SK-N-SH (cell line): ENCODE measurements at regions not wholly inside any gene's neighbourhood (a gene's known extent, or its start where the extent isn't known, plus 50 kb on each side); places are given as distances from the start of the nearest gene placed in this dataset.

Experiments
- CTCF ChIA-PET: fragments of 300-600, 350-600 bp; formaldehyde crosslinking; extraction: SDS; loops from one replicate; lab custom pipeline; 2021; lab: Yijun Ruan, JAX
- POLR2A ChIA-PET: fragments of 350-600 bp; sonication (Branson Sonifier 250); formaldehyde crosslinking; extraction: SDS; loops from one replicate; lab custom pipeline; 2020; ENCODE audit warnings: antibody characterized with exemption, inconsistent platforms; lab: Yijun Ruan, JAX
- DNase-seq: peaks from one replicate; pipeline ENCODE4 v3.0.0; 2012
- H2AFZ ChIP-seq: fragments of 200-600 bp; sonication (generic); 2 replicates; pipeline ENCODE4 v1.8.1; 2016; ENCODE audit warnings: antibody characterized with exemption, mild to moderate bottlenecking, low read depth
- H3F3A ChIP-seq: fragments of 200-600 bp; sonication (generic); replicated peaks from 2 replicates; pipeline ENCODE3; 2016; ENCODE audit warnings: antibody characterized with exemption, mild to moderate bottlenecking; ENCODE audit not compliant: insufficient read depth
- H3K27ac ChIP-seq, 2 experiments: fragments of 200-500 bp in 1 of 2; fragments of 200-600 bp in 1 of 2; sonication (Bioruptor generic) in 1 of 2; sonication (generic), shearing (Covaris generic) in 1 of 2; 2 replicates each; pipeline versions ENCODE4 v1.5.1 to v1.6.1; 2014 to 2016; ENCODE audit warnings: low read depth in 2 of 2, inconsistent platforms in 1 of 2, low read length in 1 of 2, mild to moderate bottlenecking in 1 of 2, mixed read lengths in 1 of 2
- H3K27me3 ChIP-seq: fragments of 200-600 bp; sonication (generic), shearing (Covaris generic); 2 replicates; pipeline ENCODE4 v1.6.1; 2016; ENCODE audit warnings: mixed run types; ENCODE audit not compliant: insufficient read depth
- H3K36me3 ChIP-seq, 2 experiments: fragments of 200-500 bp in 1 of 2; fragments of 200-600 bp in 1 of 2; sonication (Bioruptor generic) in 1 of 2; sonication (generic) in 1 of 2; replicated peaks in 1 of 2; 2 replicates each; pipeline versions ENCODE3 to v1.5.1; 2014 to 2016; ENCODE audit warnings: low read length in 1 of 2, mild to moderate bottlenecking in 1 of 2; ENCODE audit not compliant: insufficient read depth in 2 of 2, control insufficient read depth in 1 of 2
- H3K4me1 ChIP-seq, 2 experiments: fragments of 200-500 bp in 1 of 2; fragments of 200-600 bp in 1 of 2; sonication (Bioruptor generic) in 1 of 2; sonication (generic), shearing (Covaris generic) in 1 of 2; 2 replicates each; pipeline versions ENCODE4 v1.5.1 to v1.6.1; 2014 to 2016; ENCODE audit warnings: low read depth in 1 of 2, low read length in 1 of 2, mixed run types in 1 of 2; ENCODE audit not compliant: insufficient read depth in 2 of 2, control insufficient read depth in 1 of 2
- H3K4me2 ChIP-seq: fragments of 200-600 bp; sonication (generic), shearing (Covaris generic); 2 replicates; pipeline ENCODE4 v1.6.1; 2017; ENCODE audit warnings: mixed run types
- H3K4me3 ChIP-seq, 2 experiments: fragments of 200-500 bp in 1 of 2; fragments of 200-600 bp in 1 of 2; sonication (Bioruptor generic) in 1 of 2; sonication (generic), shearing (Covaris generic) in 1 of 2; 2 replicates each; pipeline versions ENCODE4 v1.5.1 to v1.8.1; 2014 to 2016; ENCODE audit warnings: low read depth in 2 of 2, inconsistent platforms in 1 of 2, low read length in 1 of 2, mild to moderate bottlenecking in 1 of 2, mixed read lengths in 1 of 2, moderate library complexity in 1 of 2
- H3K79me2 ChIP-seq: fragments of 200-600 bp; sonication (generic); 2 replicates; pipeline ENCODE4 v1.8.1; 2017; ENCODE audit warnings: mild to moderate bottlenecking; ENCODE audit not compliant: insufficient read depth
- H3K9ac ChIP-seq: fragments of 200-600 bp; sonication (generic); 2 replicates; pipeline ENCODE4 v1.6.1; 2017; ENCODE audit warnings: mixed run types
- H3K9me2 ChIP-seq: fragments of 200-600 bp; sonication (generic); 2 replicates; pipeline ENCODE4 v1.6.1; 2017; ENCODE audit warnings: mixed run types
- H3K9me3 ChIP-seq: fragments of 200-600 bp; sonication (generic); 2 replicates; pipeline ENCODE4 v1.6.1; 2017; ENCODE audit warnings: mixed run types, mild to moderate bottlenecking, moderate library complexity
- H4K20me1 ChIP-seq: fragments of 200-600 bp; sonication (generic); 2 replicates; pipeline ENCODE4 v1.6.1; 2017; ENCODE audit warnings: mild to moderate bottlenecking, mixed run types; ENCODE audit not compliant: insufficient read depth
- EP300 ChIP-seq, 2 experiments: IDR thresholded peaks; 2 replicates each; pipeline versions ENCODE4 v1.4.0 to v1.6.1; 2012; ENCODE audit warnings: borderline replicate concordance in 1 of 2, low read depth in 1 of 2, low read length in 1 of 2
- FOXJ3 ChIP-seq: sonication (generic); formaldehyde crosslinking; IDR thresholded peaks from 2 replicates; pipeline ENCODE4 v1.5.1; 2020; ENCODE audit warnings: mild to moderate bottlenecking, missing genetic modification reagents
- GATA2 ChIP-seq: sonication (generic); formaldehyde crosslinking; IDR thresholded peaks from 2 replicates; pipeline ENCODE4 v1.5.0; 2020; ENCODE audit warnings: mild to moderate bottlenecking, missing genetic modification reagents
- IRF3 ChIP-seq: fragments of 150-350 bp; IDR thresholded peaks from 2 replicates; pipeline ENCODE4 v1.6.1; 2016; ENCODE audit warnings: mild to moderate bottlenecking, low read depth, low read length
- JUND ChIP-seq: IDR thresholded peaks from 2 replicates; pipeline ENCODE4 v1.4.0; 2012
- MAX ChIP-seq: IDR thresholded peaks from 2 replicates; pipeline ENCODE4 v1.4.0; 2012; ENCODE audit warnings: low read depth
- NFIC ChIP-seq: IDR thresholded peaks from 2 replicates; pipeline ENCODE4 v1.4.0; 2012; ENCODE audit warnings: borderline replicate concordance
- POLR2AphosphoS5 ChIP-seq: IDR thresholded peaks from 2 replicates; pipeline ENCODE4 v1.6.1; 2012; ENCODE audit warnings: low read depth, low read length
- RAD21 ChIP-seq: IDR thresholded peaks from 2 replicates; pipeline ENCODE4 v1.6.1; 2012; ENCODE audit warnings: mild to moderate bottlenecking, low read length
- RCOR1 ChIP-seq: fragments of 150-350 bp; IDR thresholded peaks from 2 replicates; pipeline ENCODE4 v1.6.1; 2017; ENCODE audit warnings: antibody characterized with exemption, low read length
- RXRA ChIP-seq: IDR thresholded peaks from 2 replicates; pipeline ENCODE4 v1.4.0; 2012; ENCODE audit warnings: low read depth, mild to moderate bottlenecking, borderline replicate concordance
- SIN3A ChIP-seq: IDR thresholded peaks from 2 replicates; pipeline ENCODE4 v1.6.1; 2012; ENCODE audit warnings: low read depth, mild to moderate bottlenecking, low read length, moderate library complexity, borderline replicate concordance
- TAF1 ChIP-seq: IDR thresholded peaks from 2 replicates; pipeline ENCODE4 v1.6.1; 2012; ENCODE audit warnings: low read depth, mild to moderate bottlenecking, low read length, moderate library complexity, borderline replicate concordance
- TEAD4 ChIP-seq: IDR thresholded peaks from 2 replicates; pipeline ENCODE4 v1.4.0; 2012; ENCODE audit warnings: mild to moderate bottlenecking, borderline replicate concordance; ENCODE audit not compliant: insufficient read depth
- USF1 ChIP-seq: IDR thresholded peaks from 2 replicates; pipeline ENCODE4 v1.4.0; 2012; ENCODE audit warnings: low read depth, borderline replicate concordance
- USF2 ChIP-seq: fragments of 150-350 bp; IDR thresholded peaks from 2 replicates; pipeline ENCODE4 v1.6.1; 2017; ENCODE audit warnings: antibody characterized with exemption, low read length, low read depth, borderline replicate concordance
- ZBTB33 ChIP-seq: IDR thresholded peaks from 2 replicates; pipeline ENCODE4 v1.4.0; 2012; ENCODE audit warnings: low read depth, borderline replicate concordance
- WGBS: methylation state at CpG from one replicate; pipeline ENCODE4 v1.1.6; 2017; ENCODE audit warnings: low lambda C conversion rate; 5-methylcytosine and 5-hydroxymethylcytosine counted together

GRCh38 chr13:83995930-83996329, 113.7 kb upstream of the SLITRK1 start (continued):
- TF ChIP-seq NFIC (no peak), GATA2 (CRISPR knock-in tag) (no peak), POLR2AphosphoS5 (no peak), TEAD4 (no peak)

GRCh38 chr13:83992566-83993358, 110.5 kb upstream of the SLITRK1 start:
- no peaks in the 10 kb centered on the region for H3F3A ChIP-seq
- no peaks in the 10 kb centered on the region for H3K27me3 ChIP-seq
- no peak overlapping the region for H3K9ac ChIP-seq
- H3K4me2 ChIP-seq: peak overlapping the region; percentile 21; the same call in 1 of the 2 replicates
- no peak for DNase-seq
- CTCF ChIA-PET: no interaction called here
- H3K9me3 ChIP-seq: no peaks in the 10 kb centered on the region
- no peak overlapping the region for H3K27ac ChIP-seq
- H2AFZ ChIP-seq: no peak overlapping the region
- 11% methylated on average over 13 of the region's 13 CpGs for WGBS
- no peaks in the 10 kb centered on the region for H3K9me2 ChIP-seq
- no peak for TF ChIP-seq RAD21
- TF ChIP-seq IRF3: no peak
- no peaks in the 10 kb centered on the region for H3K79me2 ChIP-seq
- POLR2A ChIA-PET: no interaction called here
- peak overlapping the region; percentile 16 to 25; a peak in 2 of 4 replicates for H3K4me3 ChIP-seq
- H3K36me3 ChIP-seq: no peaks in the 10 kb centered on the region
- no peaks in the 10 kb centered on the region for H4K20me1 ChIP-seq
- no peaks in the 10 kb centered on the region for H3K4me1 ChIP-seq

GRCh38 chr13:83987394-83987793, 105.1 kb upstream of the SLITRK1 start:
- Histone ChIP-seq H3K4me2 (no peak overlapping the region), H3K9me2 (no peaks in the 10 kb centered on the region), H3K4me1 (no peaks in the 10 kb centered on the region), H3K4me3 (no peak overlapping the region), H3K27ac (no peak overlapping the region), H4K20me1 (no peaks in the 10 kb centered on the region), H3K79me2 (no peaks in the 10 kb centered on the region), H3K9me3 (no peaks in the 10 kb centered on the region), H3K36me3 (no peaks in the 10 kb centered on the region), H3K27me3 (no peaks in the 10 kb centered on the region), H3K9ac (no peak overlapping the region), H3F3A (no peaks in the 10 kb centered on the region), H2AFZ (no peak overlapping the region)
- TF ChIP-seq MAX (no peak), USF1 (no peak), RXRA (no peak), FOXJ3 (CRISPR knock-in tag) (no peak), RCOR1 (no peak), JUND (no peak), ZBTB33 (no peak), EP300 (IDR thresholded peaks at IDR 0.05; ENCODE audit: borderline replicate concordance in 1 of 2, low read depth in 1 of 2, low read length in 1 of 2) (no peak), USF2 (no peak), SIN3A (no peak), TAF1 (no peak)
- WGBS: 4% methylated on average over 1 of the region's 1 CpG
- no peak for DNase-seq
- POLR2A ChIA-PET: no interaction called here
- CTCF ChIA-PET: no interaction called here
